Keratinocyte (primary cell): ENCODE measurements at regions not wholly inside any gene's neighbourhood (a gene's known extent, or its start where the extent isn't known, plus 50 kb on each side); places are given as distances from the start of the nearest gene placed in this dataset.

Source experiments
- DNase-seq: peaks from one replicate; pipeline ENCODE4 v3.0.0-alpha.2; 2011; ENCODE audit warnings: low read depth, missing footprints, low spot score
- FAIRE-seq: peaks from 2 replicates; lab custom pipeline; 2011; peaks lifted over from hg19 to GRCh38; lab: Jason Lieb, UNC
- H2AFZ ChIP-seq: 2 replicates; pipeline ENCODE4 v1.6.0; 2012; ENCODE audit warnings: low read length, control low read depth, inconsistent platforms; ENCODE audit not compliant: control insufficient read depth
- H3K27ac ChIP-seq: 2 replicates; pipeline ENCODE4 v1.5.1; 2011; ENCODE audit warnings: low read length; ENCODE audit not compliant: control insufficient read depth, insufficient read depth
- H3K27me3 ChIP-seq: 3 replicates; pipeline ENCODE4 v1.6.0; 2011; ENCODE audit warnings: low read length; ENCODE audit not compliant: control insufficient read depth, insufficient read depth; ENCODE audit errors: extremely low read depth
- H3K36me3 ChIP-seq, 2 experiments: 2 replicates in 1 of 2; 3 replicates in 1 of 2; pipeline ENCODE4 v1.5.1; 2011; ENCODE audit warnings: low read length in 2 of 2, mild to moderate bottlenecking in 1 of 2; ENCODE audit not compliant: control insufficient read depth in 2 of 2, insufficient read depth in 2 of 2; ENCODE audit errors: extremely low read depth in 1 of 2
- H3K4me1 ChIP-seq: 3 replicates; pipeline ENCODE4 v1.5.1; 2011; ENCODE audit warnings: low read length; ENCODE audit not compliant: control insufficient read depth, insufficient read depth; ENCODE audit errors: extremely low read depth
- H3K4me2 ChIP-seq: 3 replicates; pipeline ENCODE4 v1.6.0; 2011; ENCODE audit warnings: low read depth, low read length; ENCODE audit not compliant: control insufficient read depth, insufficient read depth; ENCODE audit errors: extremely low read depth
- H3K4me3 ChIP-seq, 3 experiments: fragments of 200-600 bp in 1 of 3; sonication (generic) in 1 of 3; 2 replicates in 2 of 3; 3 replicates in 1 of 3; pipeline ENCODE4 v1.5.1; 2011 to 2016; ENCODE audit warnings: low read length in 3 of 3, mild to moderate bottlenecking in 3 of 3, control low read depth in 2 of 3, inconsistent platforms in 1 of 3, low read depth in 1 of 3, mixed read lengths in 1 of 3, mixed run types in 1 of 3, moderate library complexity in 1 of 3; ENCODE audit not compliant: control insufficient read depth in 2 of 3, insufficient read depth in 2 of 3; ENCODE audit errors: extremely low read depth in 1 of 3
- H3K79me2 ChIP-seq: 2 replicates; pipeline ENCODE4 v1.6.0; 2012; ENCODE audit warnings: low read length; ENCODE audit not compliant: control insufficient read depth, insufficient read depth
- H3K9ac ChIP-seq: 3 replicates; pipeline ENCODE4 v1.6.0; 2011; ENCODE audit warnings: low read length; ENCODE audit not compliant: control insufficient read depth, insufficient read depth; ENCODE audit errors: extremely low read depth
- H3K9me1 ChIP-seq: 3 replicates; pipeline ENCODE4 v1.6.0; 2011; ENCODE audit warnings: low read length; ENCODE audit not compliant: control insufficient read depth, insufficient read depth; ENCODE audit errors: extremely low read depth
- H3K9me3 ChIP-seq: 2 replicates; pipeline ENCODE4 v1.5.1; 2012; ENCODE audit warnings: low read depth, low read length; ENCODE audit not compliant: control insufficient read depth
- H4K20me1 ChIP-seq: 3 replicates; pipeline ENCODE4 v1.6.0; 2011; ENCODE audit warnings: low read length; ENCODE audit not compliant: control insufficient read depth, insufficient read depth; ENCODE audit errors: extremely low read depth
- CTCF ChIP-seq, 3 experiments: IDR thresholded peaks in 1 of 3; conservative IDR thresholded peaks in 1 of 3; optimal IDR thresholded peaks in 1 of 3; 2 replicates in 2 of 3; 3 replicates in 1 of 3; pipeline versions ENCODE3 to v1.5.1; 2011; ENCODE audit warnings: low read length in 3 of 3, mild to moderate bottlenecking in 3 of 3, moderate library complexity in 2 of 3, control low read depth in 1 of 3, inconsistent platforms in 1 of 3; ENCODE audit not compliant: insufficient read depth in 2 of 3; ENCODE audit errors: extremely low read depth in 1 of 3
- EZH2 ChIP-seq: IDR thresholded peaks from one replicate; pipeline ENCODE4 v1.6.1; 2012; ENCODE audit warnings: inconsistent platforms, mild to moderate bottlenecking, low read length, moderate library complexity
- dilution Hi-C: fragments of 300-500 bp; cut with MboI; formaldehyde crosslinking; loops from one replicate; pipeline ENCODE4 v1.7.0; 2020; ENCODE audit warnings: low sequenced_read_pairs; ENCODE audit not compliant: extremely low pct_ligation_motif_present

DNA sequence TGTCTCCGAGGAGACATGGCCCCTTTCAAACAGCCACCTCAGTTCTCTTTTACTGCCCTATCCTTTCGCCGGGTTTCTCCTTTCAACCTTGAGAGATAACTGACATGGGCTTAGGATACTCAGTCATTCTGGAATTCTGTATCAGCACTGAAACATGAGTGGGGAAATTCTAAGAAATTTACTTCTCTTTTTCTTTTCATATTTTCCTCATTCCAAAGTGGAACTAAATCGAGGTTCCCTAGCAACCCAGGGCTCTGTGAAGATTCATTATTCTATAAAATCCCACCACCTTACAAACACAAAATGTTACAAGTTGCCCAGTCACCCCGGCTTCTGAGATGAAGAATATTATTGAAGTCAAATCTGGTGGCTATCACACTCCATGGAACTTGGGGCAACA, 319.2 kb downstream of the ENC1 start:
- no peaks in the 10 kb centered on the region for H3K9me3 ChIP-seq
- DNase-seq: no peak
- no peak overlapping the region for H3K27ac ChIP-seq
- peaks cover 43% of the 10 kb centered on the region for H3K4me1 ChIP-seq
- H4K20me1 ChIP-seq: no peaks in the 10 kb centered on the region
- no peaks in the 10 kb centered on the region for H3K9me1 ChIP-seq
- dilution Hi-C loops: no loop called here
- H3K79me2 ChIP-seq: no peaks in the 10 kb centered on the region
- H3K4me2 ChIP-seq: no peak overlapping the region
- no peaks in the 10 kb centered on the region for H3K36me3 ChIP-seq
- no peak overlapping the region for H3K9ac ChIP-seq
- FAIRE-seq: no peak
- TF ChIP-seq CTCF (optimal IDR thresholded peaks at IDR 0.05 in 1 of 3, IDR thresholded peaks at IDR 0.05 in 1 of 3, conservative IDR thresholded peaks at IDR 0.05 in 1 of 3; ENCODE audit: extremely low read depth in 1 of 3, insufficient read depth in 2 of 3, low read length in 3 of 3) (no peak), EZH2 (no peak)
- no peak overlapping the region for H3K4me3 ChIP-seq
- no peak overlapping the region for H2AFZ ChIP-seq
- H3K27me3 ChIP-seq: no peaks in the 10 kb centered on the region

GRCh38 chr5:74320526-74320925, 320.0 kb downstream of the ENC1 start:
- H3K9me1 ChIP-seq: no peaks in the 10 kb centered on the region
- dilution Hi-C loops: no loop called here
- DNase-seq (peak; percentile 25), FAIRE-seq (peak; percentile 93)
- no peaks in the 10 kb centered on the region for H4K20me1 ChIP-seq
- peak overlapping the region; percentile 22 for H3K27ac ChIP-seq
- no peaks in the 10 kb centered on the region for H3K79me2 ChIP-seq
- TF ChIP-seq CTCF (optimal IDR thresholded peaks at IDR 0.05 in 1 of 3, IDR thresholded peaks at IDR 0.05 in 1 of 3, conservative IDR thresholded peaks at IDR 0.05 in 1 of 3; ENCODE audit: extremely low read depth in 1 of 3, insufficient read depth in 2 of 3, low read length in 3 of 3): no peak
- H3K27me3 ChIP-seq: no peaks in the 10 kb centered on the region
- H3K9me3 ChIP-seq: no peaks in the 10 kb centered on the region
- no peaks in the 10 kb centered on the region for H3K36me3 ChIP-seq
- H3K4me1 ChIP-seq: peaks cover 42% of the 10 kb centered on the region
- H3K4me3 ChIP-seq: no peak overlapping the region
- no peak overlapping the region for H3K9ac ChIP-seq
- H3K4me2 ChIP-seq: peak overlapping the region; percentile 46
- H2AFZ ChIP-seq: no peak overlapping the region
